Right atrium auricular region (tissue), 2 donors: ENCODE measurements at regions not wholly inside any gene's neighbourhood (a gene's known extent, or its start where the extent isn't known, plus 50 kb on each side); places are given as distances from the start of the nearest gene placed in this dataset.

Source experiments
- DNase-seq: peaks from one replicate; pipeline ENCODE4 v3.0.0-alpha.2; 2019; ENCODE audit warnings: low spot score
- H3K27ac ChIP-seq, 2 donors: fragments of 200-600 bp; sonication (generic); 1 replicate in 1 of 2; 2 replicates in 1 of 2; pipeline ENCODE4 v1.5.1; 2016 to 2019
- H3K27me3 ChIP-seq, 2 donors: fragments of 200-600 bp; sonication (generic); one replicate each; pipeline versions ENCODE4 v1.5.1 to v1.6.0; 2017 to 2019
- H3K36me3 ChIP-seq: fragments of 200-600 bp; sonication (generic); one replicate; pipeline ENCODE4 v1.5.1; 2016
- H3K4me1 ChIP-seq, 2 donors: fragments of 200-600 bp; sonication (generic); one replicate each; pipeline versions ENCODE4 v1.5.1 to v1.6.0; 2017 to 2019
- H3K4me3 ChIP-seq, 2 donors: fragments of 200-600 bp; sonication (generic); 1 replicate in 1 of 2; 2 replicates in 1 of 2; pipeline ENCODE4 v1.5.1; 2017 to 2019; ENCODE audit warnings: mild to moderate bottlenecking in 1 of 2, moderate library complexity in 1 of 2
- H3K9me3 ChIP-seq, 2 donors: fragments of 200-600 bp; sonication (generic); one replicate each; pipeline ENCODE4 v1.5.1; 2019
- TF ChIP-seq, protein P1 (sequence below), 2 donors: fragments of 200-600 bp; sonication (generic); IDR thresholded peaks; one replicate each; pipeline ENCODE4 v1.5.1; 2019; ENCODE audit warnings: antibody characterized with exemption in 2 of 2

DNA sequence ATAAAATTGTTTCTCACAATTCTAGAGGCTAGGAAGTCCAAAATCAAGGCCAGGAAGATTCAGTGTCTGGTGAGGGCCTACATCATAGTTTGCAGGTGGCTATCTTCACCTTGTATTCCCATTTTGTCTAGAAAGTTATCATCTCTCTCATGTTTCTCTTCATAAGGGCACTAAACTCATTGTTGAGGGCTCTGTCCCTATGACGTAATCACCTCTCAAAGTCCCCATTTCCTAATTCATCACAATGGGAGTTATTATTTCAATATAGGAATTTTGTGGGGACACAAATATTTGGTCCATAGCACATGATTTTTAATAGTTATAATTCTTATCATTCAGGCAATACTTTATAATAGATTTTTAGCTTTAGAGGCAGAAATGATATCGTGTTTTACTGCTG is 1509.2 kb upstream of the SEL1L start:
- no peaks in the 10 kb centered on the region for H3K9me3 ChIP-seq
- TF ChIP-seq, protein P1, sequence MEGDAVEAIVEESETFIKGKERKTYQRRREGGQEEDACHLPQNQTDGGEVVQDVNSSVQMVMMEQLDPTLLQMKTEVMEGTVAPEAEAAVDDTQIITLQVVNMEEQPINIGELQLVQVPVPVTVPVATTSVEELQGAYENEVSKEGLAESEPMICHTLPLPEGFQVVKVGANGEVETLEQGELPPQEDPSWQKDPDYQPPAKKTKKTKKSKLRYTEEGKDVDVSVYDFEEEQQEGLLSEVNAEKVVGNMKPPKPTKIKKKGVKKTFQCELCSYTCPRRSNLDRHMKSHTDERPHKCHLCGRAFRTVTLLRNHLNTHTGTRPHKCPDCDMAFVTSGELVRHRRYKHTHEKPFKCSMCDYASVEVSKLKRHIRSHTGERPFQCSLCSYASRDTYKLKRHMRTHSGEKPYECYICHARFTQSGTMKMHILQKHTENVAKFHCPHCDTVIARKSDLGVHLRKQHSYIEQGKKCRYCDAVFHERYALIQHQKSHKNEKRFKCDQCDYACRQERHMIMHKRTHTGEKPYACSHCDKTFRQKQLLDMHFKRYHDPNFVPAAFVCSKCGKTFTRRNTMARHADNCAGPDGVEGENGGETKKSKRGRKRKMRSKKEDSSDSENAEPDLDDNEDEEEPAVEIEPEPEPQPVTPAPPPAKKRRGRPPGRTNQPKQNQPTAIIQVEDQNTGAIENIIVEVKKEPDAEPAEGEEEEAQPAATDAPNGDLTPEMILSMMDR (IDR thresholded peaks at IDR 0.05), result no peak
- no peak overlapping the region for H3K4me3 ChIP-seq
- H3K4me1 ChIP-seq, result no peaks in the 10 kb centered on the region
- no peaks in the 10 kb centered on the region for H3K27me3 ChIP-seq
- no peak overlapping the region for H3K27ac ChIP-seq
- H3K36me3 ChIP-seq, result no peaks in the 10 kb centered on the region
- DNase-seq, result no peak

DNA sequence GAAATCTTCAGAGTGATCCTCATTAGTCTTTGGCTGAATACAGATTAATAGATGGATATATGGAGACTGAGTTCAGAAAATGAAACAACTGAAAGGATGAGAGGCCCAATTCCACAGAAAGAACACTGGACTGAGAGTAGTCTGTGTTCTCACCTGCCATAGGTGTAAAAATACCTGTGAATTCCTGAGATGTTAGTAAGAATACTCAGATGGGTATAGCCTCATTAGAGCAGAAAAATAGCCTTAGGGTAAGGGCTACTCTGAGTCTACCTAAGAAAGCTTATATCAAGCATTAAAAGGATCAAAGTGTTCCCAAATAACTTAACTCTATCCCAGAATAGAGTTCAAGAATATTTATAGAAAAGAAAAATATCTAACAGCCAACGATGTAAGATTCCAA is 1510.3 kb upstream of the SEL1L start:
- no peak for DNase-seq
- no peaks in the 10 kb centered on the region for H3K9me3 ChIP-seq

DNA sequence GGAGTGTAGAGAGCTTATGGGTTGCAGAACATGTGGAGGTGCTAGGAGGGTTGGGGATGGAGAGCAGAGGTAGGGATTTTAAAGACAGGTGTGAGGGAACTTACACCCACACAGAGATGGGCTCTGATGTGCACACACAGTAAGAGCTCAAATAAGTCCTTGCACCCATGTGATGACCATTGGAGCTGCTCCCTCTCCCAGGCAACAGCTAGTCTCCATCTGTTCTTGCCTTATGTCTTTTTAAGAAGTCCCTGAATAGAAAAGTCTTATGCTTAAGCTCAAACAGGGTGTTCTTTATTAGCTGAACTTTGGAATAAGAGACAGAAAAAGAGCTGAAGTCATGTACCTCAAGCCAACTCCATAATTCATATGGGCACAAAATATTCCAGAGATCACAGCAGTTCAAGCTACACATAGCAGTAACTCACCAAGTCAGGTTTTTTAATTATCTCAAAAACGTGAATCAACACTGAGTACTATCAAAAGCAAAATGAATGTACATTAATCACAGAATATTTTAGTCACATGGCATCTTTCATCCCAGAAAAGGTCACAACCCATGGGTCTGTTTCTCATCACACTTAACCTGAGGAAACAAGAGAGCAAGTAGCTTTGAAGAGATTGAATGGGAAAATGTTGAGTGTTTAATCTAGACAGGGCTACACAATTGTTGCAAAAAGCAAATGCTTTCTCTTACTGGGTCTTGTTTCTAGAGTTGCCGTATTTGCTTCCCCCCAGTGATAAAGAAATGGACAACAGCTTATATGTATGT is 1513.6 kb upstream of the SEL1L start:
- TF ChIP-seq, protein P1 (IDR thresholded peaks at IDR 0.05), result no peak
- Histone ChIP-seq H3K27me3 (no peaks in the 10 kb centered on the region), H3K4me3 (no peak overlapping the region), H3K27ac (no peak overlapping the region), H3K9me3 (no peaks in the 10 kb centered on the region), H3K4me1 (no peaks in the 10 kb centered on the region), H3K36me3 (no peaks in the 10 kb centered on the region)
- no peak for DNase-seq

More for the DNA sequence above, 1510.3 kb upstream of the SEL1L start:
- Histone ChIP-seq H3K27ac (no peak overlapping the region), H3K36me3 (no peaks in the 10 kb centered on the region), H3K4me1 (no peaks in the 10 kb centered on the region), H3K27me3 (no peaks in the 10 kb centered on the region), H3K4me3 (no peak overlapping the region)
- TF ChIP-seq, protein P1 (IDR thresholded peaks at IDR 0.05), result no peak

DNA sequence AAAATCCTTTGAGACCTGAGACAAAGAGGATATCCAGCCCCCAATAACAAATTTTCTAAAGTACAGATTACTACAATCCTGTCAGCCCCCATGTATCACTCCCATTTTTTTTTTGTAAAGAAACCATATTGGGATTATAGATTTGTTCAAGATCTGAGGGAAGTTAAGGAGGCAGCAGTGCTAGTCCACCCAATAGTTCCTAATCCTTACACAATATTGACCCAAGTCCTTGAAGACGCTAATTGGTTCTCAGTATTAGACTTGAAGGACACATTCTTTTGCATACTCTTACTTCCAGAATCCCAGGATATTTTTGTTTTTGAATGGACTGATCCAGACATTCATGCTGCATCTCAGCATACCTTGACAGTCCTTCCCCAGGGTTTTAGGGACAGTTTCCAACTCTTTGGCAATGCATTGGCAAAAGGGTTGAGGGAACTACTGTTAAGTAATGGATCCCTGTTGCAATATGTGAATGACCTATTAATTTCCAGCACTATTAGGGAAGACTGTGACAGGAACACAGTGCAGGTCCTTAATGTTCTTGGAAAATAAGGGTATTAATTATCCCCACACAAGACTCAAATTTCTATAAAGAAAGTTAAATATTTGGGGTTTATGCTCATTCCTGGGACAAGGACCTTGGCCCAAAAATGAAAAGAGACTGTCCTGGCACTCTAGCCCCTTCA is 1519.5 kb upstream of the SEL1L start:
- no peaks in the 10 kb centered on the region for H3K9me3 ChIP-seq
- TF ChIP-seq, protein P1 (IDR thresholded peaks at IDR 0.05), result no peak
- H3K36me3 ChIP-seq, result no peaks in the 10 kb centered on the region
- H3K4me3 ChIP-seq, result no peak overlapping the region
- no peaks in the 10 kb centered on the region for H3K4me1 ChIP-seq
- no peaks in the 10 kb centered on the region for H3K27me3 ChIP-seq
- H3K27ac ChIP-seq, result no peak overlapping the region
- no peak for DNase-seq

DNA sequence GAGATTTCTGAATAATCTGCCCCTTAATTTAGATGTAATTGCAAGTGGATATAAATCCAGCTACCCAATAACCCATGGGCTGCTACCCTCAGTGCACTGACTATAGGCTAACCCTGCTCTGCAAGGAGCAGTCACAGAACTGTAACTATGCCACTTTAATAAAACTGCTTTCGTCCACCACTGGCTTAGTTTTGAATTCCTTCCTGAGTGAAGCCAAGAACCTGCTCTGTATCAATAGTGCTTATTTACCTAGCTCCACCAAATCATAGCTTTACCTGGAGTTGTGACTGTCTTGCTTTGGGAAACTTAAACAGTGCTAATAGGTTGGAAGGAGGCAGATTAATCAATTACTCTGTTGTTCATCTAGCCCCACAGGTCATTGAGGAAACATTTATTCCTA is 1524.4 kb upstream of the SEL1L start:
- TF ChIP-seq, protein P1 (IDR thresholded peaks at IDR 0.05), result no peak
- Histone ChIP-seq H3K4me1 (no peaks in the 10 kb centered on the region), H3K36me3 (no peaks in the 10 kb centered on the region), H3K27me3 (no peaks in the 10 kb centered on the region), H3K4me3 (no peak overlapping the region), H3K9me3 (no peaks in the 10 kb centered on the region), H3K27ac (no peak overlapping the region)
- DNase-seq, result no peak
